MCF 10A (cell line): ENCODE measurements at regions not wholly inside any gene's neighbourhood (a gene's known extent, or its start where the extent isn't known, plus 50 kb on each side); places are given as distances from the start of the nearest gene placed in this dataset.

Experiments used
- BruUV-seq: library from RNA; stranded (reverse); fragments of 400-500 nt; replicated peaks from 2 replicates; lab custom pipeline; 2021; lab: Mats Ljungman, UMichigan
- CTCF ChIA-PET: fragments of 300-600 bp; sonication (Branson Sonifier 250); formaldehyde crosslinking; extraction: SDS; loops from one replicate; lab custom pipeline; 2021; ENCODE audit warnings: antibody characterized with exemption, inconsistent platforms; lab: Yijun Ruan, JAX
- POLR2A ChIA-PET: fragments of 300-600, 350-650 bp; sonication (Branson Sonifier 250); formaldehyde crosslinking; extraction: SDS; loops from one replicate; lab custom pipeline; 2020; ENCODE audit warnings: antibody characterized with exemption, inconsistent platforms; lab: Yijun Ruan, JAX
- DNase-seq: peaks from one replicate; pipeline ENCODE4 v3.0.0-alpha.2; 2018; ENCODE audit not compliant: unreplicated experiment
- H3K27ac Mint-ChIP-seq: one replicate; pipeline ENCODE4 v1.8.0; 2022; ENCODE audit warnings: mild to moderate bottlenecking, low read depth, mixed read lengths; ENCODE audit not compliant: unreplicated experiment
- H3K27me3 Mint-ChIP-seq: one replicate; pipeline ENCODE4 v1.8.0; 2022; ENCODE audit warnings: mixed read lengths; ENCODE audit not compliant: insufficient read depth, unreplicated experiment
- H3K36me3 Mint-ChIP-seq: one replicate; pipeline ENCODE4 v1.8.0; 2022; ENCODE audit warnings: mild to moderate bottlenecking, moderate library complexity, mixed read lengths; ENCODE audit not compliant: insufficient read depth, unreplicated experiment
- H3K4me1 Mint-ChIP-seq: one replicate; pipeline ENCODE4 v1.8.0; 2022; ENCODE audit warnings: mixed read lengths; ENCODE audit not compliant: insufficient read depth, unreplicated experiment
- H3K4me3 Mint-ChIP-seq: one replicate; pipeline ENCODE4 v1.8.0; 2022; ENCODE audit warnings: mild to moderate bottlenecking, moderate library complexity, mixed read lengths; ENCODE audit not compliant: unreplicated experiment
- H3K9me3 Mint-ChIP-seq: one replicate; pipeline ENCODE4 v1.8.0; 2022; ENCODE audit warnings: mixed read lengths; ENCODE audit not compliant: unreplicated experiment
- CTCF ChIP-seq: fragments of 200-600 bp; IDR thresholded peaks from one replicate; pipeline ENCODE4 v1.8.0; 2022; ENCODE audit warnings: antibody characterized with exemption, mild to moderate bottlenecking; ENCODE audit not compliant: unreplicated experiment
- intact Hi-C: fragments of 100-400 bp; cut with micrococcal nuclease; formaldehyde crosslinking; loops from 2 replicates; pipeline ENCODE4 v1.14.1; 2022

GRCh38 chr13:102940770-102941169 lies 94.9 kb downstream of the ERCC5 start:
- intact Hi-C loops, result no loop called here

GRCh38 chr13:102940143-102940542 lies 94.3 kb downstream of the ERCC5 start:
- no TSS peak for BruUV-seq
- ChIA-PET POLR2A (interaction anchor here (0.7 kb wide), 1 partner anchor 32 kb away, joined by 3 read pairs; no protein-coding TSS in a partner anchor), CTCF (interaction anchor here (0.6 kb wide), 1 partner anchor 585 kb away, joined by 3 read pairs; no protein-coding TSS in a partner anchor)
- Mint-ChIP-seq H3K36me3 (no peaks in the 10 kb centered on the region), H3K4me3 (no peak overlapping the region), H3K4me1 (no peaks in the 10 kb centered on the region), H3K27me3 (no peaks in the 10 kb centered on the region), H3K27ac (no peak overlapping the region), H3K9me3 (no peaks in the 10 kb centered on the region)
- DNase-seq, result no peak
- TF ChIP-seq CTCF, result no peak
- intact Hi-C loops, result no loop called here

More at GRCh38 chr13:102940770-102941169, 94.9 kb downstream of the ERCC5 start:
- no peaks in the 10 kb centered on the region for H3K36me3 Mint-ChIP-seq
- POLR2A ChIA-PET, result no interaction called here
- no peak for TF ChIP-seq CTCF
- no peak for DNase-seq
- H3K4me3 Mint-ChIP-seq, result no peak overlapping the region
- no peaks in the 10 kb centered on the region for H3K4me1 Mint-ChIP-seq
- no peaks in the 10 kb centered on the region for H3K27me3 Mint-ChIP-seq
- H3K9me3 Mint-ChIP-seq, result no peaks in the 10 kb centered on the region
- H3K27ac Mint-ChIP-seq, result no peak overlapping the region
- no TSS peak for BruUV-seq
- CTCF ChIA-PET, result no interaction called here

GRCh38 chr13:102935896-102936321 lies 90.1 kb downstream of the ERCC5 start:
- ChIA-PET POLR2A (interaction anchor here (0.6 kb wide), 1 partner anchor 362 kb away, joined by 3 read pairs; no protein-coding TSS in a partner anchor), CTCF (no interaction called here)
- BruUV-seq, result no TSS peak
- Mint-ChIP-seq H3K9me3 (no peaks in the 10 kb centered on the region), H3K4me3 (no peak overlapping the region), H3K36me3 (no peaks in the 10 kb centered on the region), H3K27ac (no peak overlapping the region), H3K4me1 (no peaks in the 10 kb centered on the region), H3K27me3 (no peaks in the 10 kb centered on the region)
- no peak for DNase-seq
- intact Hi-C loops, result no loop called here
- TF ChIP-seq CTCF, result no peak

- BruUV-seq, result no TSS peak
- no peaks in the 10 kb centered on the region for H3K4me1 Mint-ChIP-seq
- ChIA-PET POLR2A (interaction anchor here (0.6 kb wide), 1 partner anchor 774 kb away, joined by 3 read pairs; no protein-coding TSS in a partner anchor), CTCF (no interaction called here)
- H3K27me3 Mint-ChIP-seq, result no peaks in the 10 kb centered on the region
- H3K9me3 Mint-ChIP-seq, result no peaks in the 10 kb centered on the region
- no peak for TF ChIP-seq CTCF
- no peaks in the 10 kb centered on the region for H3K36me3 Mint-ChIP-seq
- H3K27ac Mint-ChIP-seq, result no peak overlapping the region
- no peak overlapping the region for H3K4me3 Mint-ChIP-seq
- DNase-seq, result no peak
- intact Hi-C loops, result no loop called here
These were observed 87.7 kb downstream of the ERCC5 start for GRCh38 chr13:102933523-102933922.
